Keratinocyte (primary cell): ENCODE measurements at regions not wholly inside any gene's neighbourhood (a gene's known extent, or its start where the extent isn't known, plus 50 kb on each side); places are given as distances from the start of the nearest gene placed in this dataset.

ENCODE experiments used
- DNase-seq: peaks from one replicate; pipeline ENCODE4 v3.0.0-alpha.2; 2011; ENCODE audit warnings: low read depth, missing footprints, low spot score
- FAIRE-seq: peaks from 2 replicates; lab custom pipeline; 2011; peaks lifted over from hg19 to GRCh38; lab: Jason Lieb, UNC
- H2AFZ ChIP-seq: 2 replicates; pipeline ENCODE4 v1.6.0; 2012; ENCODE audit warnings: low read length, control low read depth, inconsistent platforms; ENCODE audit not compliant: control insufficient read depth
- H3K27ac ChIP-seq: 2 replicates; pipeline ENCODE4 v1.5.1; 2011; ENCODE audit warnings: low read length; ENCODE audit not compliant: control insufficient read depth, insufficient read depth
- H3K27me3 ChIP-seq: 3 replicates; pipeline ENCODE4 v1.6.0; 2011; ENCODE audit warnings: low read length; ENCODE audit not compliant: control insufficient read depth, insufficient read depth; ENCODE audit errors: extremely low read depth
- H3K36me3 ChIP-seq, 2 experiments: 2 replicates in 1 of 2; 3 replicates in 1 of 2; pipeline ENCODE4 v1.5.1; 2011; ENCODE audit warnings: low read length in 2 of 2, mild to moderate bottlenecking in 1 of 2; ENCODE audit not compliant: control insufficient read depth in 2 of 2, insufficient read depth in 2 of 2; ENCODE audit errors: extremely low read depth in 1 of 2
- H3K4me1 ChIP-seq: 3 replicates; pipeline ENCODE4 v1.5.1; 2011; ENCODE audit warnings: low read length; ENCODE audit not compliant: control insufficient read depth, insufficient read depth; ENCODE audit errors: extremely low read depth
- H3K4me2 ChIP-seq: 3 replicates; pipeline ENCODE4 v1.6.0; 2011; ENCODE audit warnings: low read depth, low read length; ENCODE audit not compliant: control insufficient read depth, insufficient read depth; ENCODE audit errors: extremely low read depth
- H3K4me3 ChIP-seq, 3 experiments: fragments of 200-600 bp in 1 of 3; sonication (generic) in 1 of 3; 2 replicates in 2 of 3; 3 replicates in 1 of 3; pipeline ENCODE4 v1.5.1; 2011 to 2016; ENCODE audit warnings: low read length in 3 of 3, mild to moderate bottlenecking in 3 of 3, control low read depth in 2 of 3, inconsistent platforms in 1 of 3, low read depth in 1 of 3, mixed read lengths in 1 of 3, mixed run types in 1 of 3, moderate library complexity in 1 of 3; ENCODE audit not compliant: control insufficient read depth in 2 of 3, insufficient read depth in 2 of 3; ENCODE audit errors: extremely low read depth in 1 of 3
- H3K79me2 ChIP-seq: 2 replicates; pipeline ENCODE4 v1.6.0; 2012; ENCODE audit warnings: low read length; ENCODE audit not compliant: control insufficient read depth, insufficient read depth
- H3K9ac ChIP-seq: 3 replicates; pipeline ENCODE4 v1.6.0; 2011; ENCODE audit warnings: low read length; ENCODE audit not compliant: control insufficient read depth, insufficient read depth; ENCODE audit errors: extremely low read depth
- H3K9me1 ChIP-seq: 3 replicates; pipeline ENCODE4 v1.6.0; 2011; ENCODE audit warnings: low read length; ENCODE audit not compliant: control insufficient read depth, insufficient read depth; ENCODE audit errors: extremely low read depth
- H3K9me3 ChIP-seq: 2 replicates; pipeline ENCODE4 v1.5.1; 2012; ENCODE audit warnings: low read depth, low read length; ENCODE audit not compliant: control insufficient read depth
- H4K20me1 ChIP-seq: 3 replicates; pipeline ENCODE4 v1.6.0; 2011; ENCODE audit warnings: low read length; ENCODE audit not compliant: control insufficient read depth, insufficient read depth; ENCODE audit errors: extremely low read depth
- EZH2 ChIP-seq: IDR thresholded peaks from one replicate; pipeline ENCODE4 v1.6.1; 2012; ENCODE audit warnings: inconsistent platforms, mild to moderate bottlenecking, low read length, moderate library complexity
- dilution Hi-C: fragments of 300-500 bp; cut with MboI; formaldehyde crosslinking; loops from one replicate; pipeline ENCODE4 v1.7.0; 2020; ENCODE audit warnings: low sequenced_read_pairs; ENCODE audit not compliant: extremely low pct_ligation_motif_present
- TF ChIP-seq, protein P1 (sequence below), 3 experiments: IDR thresholded peaks in 1 of 3; conservative IDR thresholded peaks in 1 of 3; optimal IDR thresholded peaks in 1 of 3; 2 replicates in 2 of 3; 3 replicates in 1 of 3; pipeline versions ENCODE3 to v1.5.1; 2011; ENCODE audit warnings: low read length in 3 of 3, mild to moderate bottlenecking in 3 of 3, moderate library complexity in 2 of 3, control low read depth in 1 of 3, inconsistent platforms in 1 of 3; ENCODE audit not compliant: insufficient read depth in 2 of 3; ENCODE audit errors: extremely low read depth in 1 of 3

DNA sequence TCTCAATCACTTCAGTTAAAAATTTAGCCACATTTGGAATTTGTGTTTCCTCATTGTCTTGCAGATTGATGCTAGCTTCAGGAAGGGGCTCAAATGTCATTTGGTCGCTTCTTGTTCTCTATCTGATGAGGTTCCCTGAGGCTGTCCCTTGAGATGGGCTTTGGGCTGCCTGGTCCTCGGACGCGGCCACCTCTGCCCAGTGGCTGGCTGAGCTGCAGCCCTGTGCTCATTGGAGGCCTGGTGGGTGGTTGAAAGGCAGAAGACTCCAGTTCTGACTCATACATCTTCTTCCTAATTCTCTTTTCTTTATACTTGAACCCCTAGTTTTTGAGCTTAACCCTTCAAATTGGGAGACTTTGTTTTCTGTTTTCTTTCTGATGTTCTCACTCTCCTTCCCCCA lies 78.8 kb upstream of the NTRK2 start:
- no peaks in the 10 kb centered on the region for H3K9me1 ChIP-seq
- FAIRE-seq: no peak
- no peak for TF ChIP-seq EZH2
- TF ChIP-seq, protein P1, sequence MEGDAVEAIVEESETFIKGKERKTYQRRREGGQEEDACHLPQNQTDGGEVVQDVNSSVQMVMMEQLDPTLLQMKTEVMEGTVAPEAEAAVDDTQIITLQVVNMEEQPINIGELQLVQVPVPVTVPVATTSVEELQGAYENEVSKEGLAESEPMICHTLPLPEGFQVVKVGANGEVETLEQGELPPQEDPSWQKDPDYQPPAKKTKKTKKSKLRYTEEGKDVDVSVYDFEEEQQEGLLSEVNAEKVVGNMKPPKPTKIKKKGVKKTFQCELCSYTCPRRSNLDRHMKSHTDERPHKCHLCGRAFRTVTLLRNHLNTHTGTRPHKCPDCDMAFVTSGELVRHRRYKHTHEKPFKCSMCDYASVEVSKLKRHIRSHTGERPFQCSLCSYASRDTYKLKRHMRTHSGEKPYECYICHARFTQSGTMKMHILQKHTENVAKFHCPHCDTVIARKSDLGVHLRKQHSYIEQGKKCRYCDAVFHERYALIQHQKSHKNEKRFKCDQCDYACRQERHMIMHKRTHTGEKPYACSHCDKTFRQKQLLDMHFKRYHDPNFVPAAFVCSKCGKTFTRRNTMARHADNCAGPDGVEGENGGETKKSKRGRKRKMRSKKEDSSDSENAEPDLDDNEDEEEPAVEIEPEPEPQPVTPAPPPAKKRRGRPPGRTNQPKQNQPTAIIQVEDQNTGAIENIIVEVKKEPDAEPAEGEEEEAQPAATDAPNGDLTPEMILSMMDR (optimal IDR thresholded peaks at IDR 0.05 in 1 of 3, IDR thresholded peaks at IDR 0.05 in 1 of 3, conservative IDR thresholded peaks at IDR 0.05 in 1 of 3; ENCODE audit: extremely low read depth in 1 of 3, insufficient read depth in 2 of 3, low read length in 3 of 3): no peak

DNA sequence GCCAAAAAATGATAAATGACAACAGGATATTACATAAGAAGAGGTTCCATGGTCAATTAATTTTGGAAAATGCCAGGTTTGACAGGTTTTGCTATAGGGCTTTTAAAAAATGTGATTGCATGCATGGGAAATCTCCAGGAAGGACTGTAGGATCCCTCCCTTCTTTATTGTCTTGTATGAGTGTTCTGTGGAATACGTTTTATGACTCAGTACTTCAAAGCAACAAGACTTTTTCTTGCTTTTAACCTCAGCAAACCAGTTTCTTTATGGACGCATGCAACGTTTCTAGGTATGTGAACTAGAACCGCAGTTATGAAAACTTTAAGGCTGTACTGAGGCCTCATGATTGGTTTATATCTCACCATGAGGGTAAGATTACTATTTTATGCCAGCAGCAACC lies 76.6 kb upstream of the NTRK2 start:
- TF ChIP-seq EZH2: no peak
- TF ChIP-seq, protein P1 (optimal IDR thresholded peaks at IDR 0.05 in 1 of 3, IDR thresholded peaks at IDR 0.05 in 1 of 3, conservative IDR thresholded peaks at IDR 0.05 in 1 of 3; ENCODE audit: extremely low read depth in 1 of 3, insufficient read depth in 2 of 3, low read length in 3 of 3): no peak
- H3K4me3 ChIP-seq: no peak overlapping the region
- no peaks in the 10 kb centered on the region for H3K36me3 ChIP-seq
- H3K27ac ChIP-seq: no peak overlapping the region
- peaks cover 3% of the 10 kb centered on the region for H3K27me3 ChIP-seq
- FAIRE-seq (no peak), DNase-seq (no peak)
- no peak overlapping the region for H3K4me2 ChIP-seq
- H3K9ac ChIP-seq: no peak overlapping the region
- H4K20me1 ChIP-seq: no peaks in the 10 kb centered on the region
- dilution Hi-C loops: no loop called here
- no peak overlapping the region for H2AFZ ChIP-seq
- H3K4me1 ChIP-seq: no peaks in the 10 kb centered on the region
- no peaks in the 10 kb centered on the region for H3K9me3 ChIP-seq
- H3K79me2 ChIP-seq: no peaks in the 10 kb centered on the region
- no peaks in the 10 kb centered on the region for H3K9me1 ChIP-seq

More for the DNA sequence above, 78.8 kb upstream of the NTRK2 start:
- no peaks in the 10 kb centered on the region for H3K4me1 ChIP-seq
- DNase-seq: no peak
- H3K4me3 ChIP-seq: no peak overlapping the region
- H3K79me2 ChIP-seq: no peaks in the 10 kb centered on the region
- no peaks in the 10 kb centered on the region for H4K20me1 ChIP-seq
- no peaks in the 10 kb centered on the region for H3K9me3 ChIP-seq
- no peak overlapping the region for H3K27ac ChIP-seq
- H3K9ac ChIP-seq: no peak overlapping the region
- H3K27me3 ChIP-seq: peaks cover 3% of the 10 kb centered on the region
- no peak overlapping the region for H2AFZ ChIP-seq
- H3K4me2 ChIP-seq: no peak overlapping the region
- dilution Hi-C loops: no loop called here
- H3K36me3 ChIP-seq: no peaks in the 10 kb centered on the region
